ENCODE measurements at regions not wholly inside any gene's neighbourhood (a gene's known extent, or its start where the extent isn't known, plus 50 kb on each side); places are given as distances from the start of the nearest gene placed in this dataset.

DNA sequence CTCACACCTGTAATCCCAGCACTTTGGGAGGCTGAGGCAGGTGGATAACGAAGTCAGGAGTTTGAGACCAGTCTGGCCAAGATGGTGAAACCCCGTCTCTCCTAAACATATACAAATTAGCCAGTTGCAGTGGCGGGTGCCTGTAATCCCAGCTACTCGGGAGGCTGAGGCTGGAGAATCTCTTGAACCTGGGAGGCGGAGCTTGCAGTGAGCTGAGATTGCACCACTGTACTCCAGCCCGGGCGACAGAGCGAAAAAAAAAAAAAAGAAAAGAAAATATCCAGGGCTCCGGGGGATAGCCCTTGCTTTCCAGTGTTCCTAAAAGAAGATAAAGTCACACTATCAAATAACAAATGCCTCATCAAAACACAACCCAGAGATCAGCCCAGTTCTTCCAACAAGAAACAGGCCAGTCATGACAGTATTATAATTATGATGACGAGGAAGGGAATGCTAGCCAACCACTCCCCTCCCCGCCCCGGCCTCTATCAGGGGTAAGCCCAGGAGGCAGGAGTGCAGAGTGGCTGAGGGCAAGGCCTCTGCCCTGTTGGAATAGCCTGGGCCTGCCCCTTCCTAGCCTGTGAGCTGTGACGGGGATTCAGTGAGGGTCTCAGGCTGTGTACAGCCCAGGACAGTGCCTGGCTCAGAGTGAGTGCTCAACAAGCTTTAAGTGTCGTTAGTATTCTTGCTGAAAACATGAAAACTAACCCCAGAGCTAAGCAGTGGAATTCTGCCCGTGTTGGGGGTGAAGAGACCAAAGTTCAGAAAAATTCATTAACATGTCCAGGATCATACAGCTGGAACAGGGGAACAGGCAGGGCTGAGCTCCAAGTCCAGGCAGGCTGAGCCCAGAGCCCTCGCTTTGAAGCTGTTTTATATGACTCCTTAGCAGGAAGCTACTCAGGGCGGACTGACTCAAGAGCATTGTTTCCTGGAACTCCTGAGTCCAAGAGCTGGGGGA is 54.3 kb downstream of the FAM241B start:
- H3K9me3 Mint-ChIP-seq (ENCODE audit: low read depth) = no peaks in the 10 kb centered on the region
- H3K4me3 Mint-ChIP-seq (ENCODE audit: low read depth) = no peak overlapping the region
- H3K27ac Mint-ChIP-seq = no peak overlapping the region
- peaks cover 7% of the 10 kb centered on the region for H3K4me1 Mint-ChIP-seq (ENCODE audit: low read depth)
- TF ChIP-seq, protein P1, sequence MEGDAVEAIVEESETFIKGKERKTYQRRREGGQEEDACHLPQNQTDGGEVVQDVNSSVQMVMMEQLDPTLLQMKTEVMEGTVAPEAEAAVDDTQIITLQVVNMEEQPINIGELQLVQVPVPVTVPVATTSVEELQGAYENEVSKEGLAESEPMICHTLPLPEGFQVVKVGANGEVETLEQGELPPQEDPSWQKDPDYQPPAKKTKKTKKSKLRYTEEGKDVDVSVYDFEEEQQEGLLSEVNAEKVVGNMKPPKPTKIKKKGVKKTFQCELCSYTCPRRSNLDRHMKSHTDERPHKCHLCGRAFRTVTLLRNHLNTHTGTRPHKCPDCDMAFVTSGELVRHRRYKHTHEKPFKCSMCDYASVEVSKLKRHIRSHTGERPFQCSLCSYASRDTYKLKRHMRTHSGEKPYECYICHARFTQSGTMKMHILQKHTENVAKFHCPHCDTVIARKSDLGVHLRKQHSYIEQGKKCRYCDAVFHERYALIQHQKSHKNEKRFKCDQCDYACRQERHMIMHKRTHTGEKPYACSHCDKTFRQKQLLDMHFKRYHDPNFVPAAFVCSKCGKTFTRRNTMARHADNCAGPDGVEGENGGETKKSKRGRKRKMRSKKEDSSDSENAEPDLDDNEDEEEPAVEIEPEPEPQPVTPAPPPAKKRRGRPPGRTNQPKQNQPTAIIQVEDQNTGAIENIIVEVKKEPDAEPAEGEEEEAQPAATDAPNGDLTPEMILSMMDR (IDR thresholded peaks at IDR 0.05; ENCODE audit: unreplicated experiment) = no peak
- H3K27me3 Mint-ChIP-seq = peaks cover 41% of the 10 kb centered on the region
- H3K36me3 Mint-ChIP-seq (ENCODE audit: insufficient read depth) = no peaks in the 10 kb centered on the region
- no peak for DNase-seq (ENCODE audit: low spot score, unreplicated experiment)

GRCh38 chr10:69684981-69685353 is 54.9 kb downstream of the FAM241B start:
- Mint-ChIP-seq H3K4me3 (ENCODE audit: low read depth) (no peak overlapping the region), H3K4me1 (ENCODE audit: low read depth) (peaks cover 7% of the 10 kb centered on the region), H3K27ac (no peak overlapping the region), H3K36me3 (ENCODE audit: insufficient read depth) (no peaks in the 10 kb centered on the region), H3K27me3 (peaks cover 35% of the 10 kb centered on the region), H3K9me3 (ENCODE audit: low read depth) (no peaks in the 10 kb centered on the region)
- TF ChIP-seq, protein P1 (IDR thresholded peaks at IDR 0.05; ENCODE audit: unreplicated experiment) = no peak
- no peak for DNase-seq (ENCODE audit: low spot score, unreplicated experiment)

DNA sequence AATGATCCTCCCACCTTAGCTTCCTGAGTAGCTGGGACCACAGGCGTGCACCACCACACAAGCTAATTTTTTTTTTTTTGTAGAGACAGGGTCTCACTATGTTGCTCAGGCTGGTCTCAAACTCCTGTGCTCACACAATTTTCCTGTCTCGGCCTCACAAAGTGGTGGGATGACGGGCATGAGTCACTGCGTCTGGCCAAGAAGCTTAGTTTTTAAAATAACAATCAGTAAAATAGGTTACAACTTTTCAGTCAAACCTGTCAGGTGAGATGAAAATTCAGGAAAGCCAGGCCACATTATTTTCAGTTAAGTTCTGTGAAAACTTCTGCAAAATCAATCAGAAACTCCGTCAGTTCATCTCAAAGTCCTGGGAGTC is 55.4 kb downstream of the FAM241B start:
- DNase-seq (ENCODE audit: low spot score, unreplicated experiment) = no peak
- no peak overlapping the region for H3K4me3 Mint-ChIP-seq (ENCODE audit: low read depth)
- TF ChIP-seq, protein P1 (IDR thresholded peaks at IDR 0.05; ENCODE audit: unreplicated experiment) = no peak
- H3K4me1 Mint-ChIP-seq (ENCODE audit: low read depth) = peaks cover 7% of the 10 kb centered on the region
- H3K36me3 Mint-ChIP-seq (ENCODE audit: insufficient read depth) = no peaks in the 10 kb centered on the region
- no peaks in the 10 kb centered on the region for H3K9me3 Mint-ChIP-seq (ENCODE audit: low read depth)
- peak overlapping the region; percentile 31 for H3K27ac Mint-ChIP-seq
- H3K27me3 Mint-ChIP-seq = peaks cover 30% of the 10 kb centered on the region

DNA sequence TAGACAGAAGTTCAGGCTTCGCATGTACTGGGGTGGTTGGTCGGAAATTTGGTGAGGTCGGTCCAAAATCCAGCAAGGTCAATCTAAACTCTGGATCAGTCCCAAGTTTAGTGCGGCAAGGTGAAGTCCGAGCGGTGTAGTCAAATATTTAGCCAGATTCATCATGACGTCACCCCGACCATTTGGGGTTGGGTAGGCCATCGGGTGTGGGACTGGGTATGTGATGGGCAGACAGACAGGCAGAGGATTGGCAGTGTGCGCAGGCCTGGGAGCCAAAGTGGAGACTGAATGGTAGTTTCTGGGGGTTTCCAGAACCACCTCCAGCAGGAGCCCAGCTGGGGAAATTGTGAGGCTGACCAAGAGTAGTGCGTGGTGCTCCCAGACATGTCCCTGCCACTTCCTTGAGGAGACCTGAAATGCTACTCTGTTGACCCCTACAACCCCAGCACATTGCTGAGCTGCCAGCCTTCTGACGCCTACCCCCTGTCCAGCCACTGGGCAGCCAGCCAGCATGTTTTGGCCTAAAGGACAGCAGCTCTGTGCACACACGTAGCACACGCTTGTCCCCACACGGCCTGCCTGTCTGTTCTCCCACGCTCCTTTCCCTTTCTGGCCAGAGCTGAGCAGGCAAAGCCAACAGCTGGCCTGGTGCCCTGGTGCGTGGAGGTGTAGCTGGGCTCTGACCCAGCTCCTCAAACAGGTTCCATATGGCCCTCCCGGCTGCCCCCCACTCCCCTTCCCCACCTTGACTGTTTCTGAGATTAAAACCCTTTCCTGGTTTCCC is 55.9 kb downstream of the FAM241B start:
- peaks cover 7% of the 10 kb centered on the region for H3K4me1 Mint-ChIP-seq (ENCODE audit: low read depth)
- TF ChIP-seq, protein P1 (IDR thresholded peaks at IDR 0.05; ENCODE audit: unreplicated experiment) = no peak
- H3K27ac Mint-ChIP-seq = peak overlapping the region; percentile 31
- DNase-seq (ENCODE audit: low spot score, unreplicated experiment) = no peak
- H3K36me3 Mint-ChIP-seq (ENCODE audit: insufficient read depth) = no peaks in the 10 kb centered on the region
- H3K27me3 Mint-ChIP-seq = peaks cover 30% of the 10 kb centered on the region
- no peak overlapping the region for H3K4me3 Mint-ChIP-seq (ENCODE audit: low read depth)
- H3K9me3 Mint-ChIP-seq (ENCODE audit: low read depth) = no peaks in the 10 kb centered on the region

DNA sequence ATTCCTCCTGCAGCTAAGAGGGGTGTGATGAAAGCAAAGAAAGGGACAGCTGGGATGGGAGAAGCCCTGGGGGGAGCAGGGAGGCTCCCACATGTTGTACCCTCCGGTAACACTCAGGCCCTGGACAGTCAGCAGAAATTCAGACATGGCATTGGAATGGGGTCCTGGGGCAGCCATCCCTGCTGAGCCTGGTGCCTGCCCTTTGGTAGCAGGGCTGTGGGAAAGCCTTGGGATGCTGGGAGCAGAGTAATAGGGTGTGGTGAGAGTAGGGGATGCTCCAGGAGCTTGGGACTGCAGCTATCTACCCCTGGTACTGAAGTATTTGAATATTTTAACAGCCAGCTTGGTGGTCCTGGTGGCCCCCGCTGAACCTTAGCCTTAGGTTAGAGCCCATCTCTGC is 56.8 kb downstream of the FAM241B start:
- peaks cover 7% of the 10 kb centered on the region for H3K4me1 Mint-ChIP-seq (ENCODE audit: low read depth)
- H3K9me3 Mint-ChIP-seq (ENCODE audit: low read depth) = no peaks in the 10 kb centered on the region
- peaks cover 26% of the 10 kb centered on the region for H3K27me3 Mint-ChIP-seq
- no peak for DNase-seq (ENCODE audit: low spot score, unreplicated experiment)
- no peak overlapping the region for H3K27ac Mint-ChIP-seq
- TF ChIP-seq, protein P1 (IDR thresholded peaks at IDR 0.05; ENCODE audit: unreplicated experiment) = no peak
- H3K36me3 Mint-ChIP-seq (ENCODE audit: insufficient read depth) = no peaks in the 10 kb centered on the region
- H3K4me3 Mint-ChIP-seq (ENCODE audit: low read depth) = no peak overlapping the region

All from progenitor cell of endocrine pancreas (in vitro differentiated cells).